Type B pancreatic cell (in vitro differentiated cells): ENCODE measurements at regions not wholly inside any gene's neighbourhood (a gene's known extent, or its start where the extent isn't known, plus 50 kb on each side); places are given as distances from the start of the nearest gene placed in this dataset.

Experiments used
- DNase-seq: peaks from one replicate; pipeline ENCODE4 v3.0.0; 2021; ENCODE audit warnings: mixed read lengths; ENCODE audit not compliant: unreplicated experiment; ENCODE audit errors: extremely low spot score
- H3K27ac Mint-ChIP-seq: 2 replicates; pipeline ENCODE4 v1.8.0; 2021; ENCODE audit warnings: mild to moderate bottlenecking, mixed read lengths
- H3K27me3 Mint-ChIP-seq: 2 replicates; pipeline ENCODE4 v1.8.0; 2021; ENCODE audit warnings: mixed read lengths
- H3K36me3 Mint-ChIP-seq: 2 replicates; pipeline ENCODE4 v1.8.0; 2021; ENCODE audit warnings: mixed read lengths
- H3K4me1 Mint-ChIP-seq: one replicate; pipeline ENCODE4 v1.8.0; 2021; ENCODE audit warnings: mixed read lengths; ENCODE audit not compliant: unreplicated experiment
- H3K4me3 Mint-ChIP-seq: 2 replicates; pipeline ENCODE4 v1.8.0; 2021; ENCODE audit warnings: mild to moderate bottlenecking, mixed read lengths
- H3K9me3 Mint-ChIP-seq: 2 replicates; pipeline ENCODE4 v1.8.0; 2021; ENCODE audit warnings: mixed read lengths
- TF ChIP-seq, protein P1 (sequence below): fragments of 200-600 bp; sonication (generic); conservative IDR thresholded peaks from 2 replicates; pipeline ENCODE4 v1.5.0; 2021; ENCODE audit warnings: antibody characterized with exemption, mild to moderate bottlenecking

DNA sequence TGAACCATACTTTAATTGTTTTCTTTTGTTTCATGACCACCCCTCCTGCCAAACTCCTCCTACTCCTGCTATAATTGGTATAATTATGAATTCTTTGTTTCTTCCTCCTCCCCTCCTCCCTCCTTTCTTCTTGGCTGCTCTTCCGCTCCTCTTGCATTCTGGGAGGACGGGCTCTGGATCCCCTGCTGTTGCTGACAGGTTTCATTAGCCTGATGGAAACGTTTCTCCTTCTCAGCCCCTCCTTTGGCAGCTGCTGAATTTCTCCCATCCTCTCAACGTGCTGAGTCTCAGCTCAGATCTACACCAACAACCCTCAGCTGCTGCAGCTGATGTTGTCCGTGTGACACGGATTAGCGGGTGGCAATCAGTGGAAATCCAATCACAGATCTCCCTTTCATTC is 97.1 kb upstream of the UBAC2 start:
- Mint-ChIP-seq H3K27ac (no peak overlapping the region), H3K36me3 (no peaks in the 10 kb centered on the region), H3K4me1 (peaks cover 7% of the 10 kb centered on the region), H3K9me3 (no peaks in the 10 kb centered on the region), H3K27me3 (no peaks in the 10 kb centered on the region), H3K4me3 (no peak overlapping the region)
- TF ChIP-seq, protein P1, sequence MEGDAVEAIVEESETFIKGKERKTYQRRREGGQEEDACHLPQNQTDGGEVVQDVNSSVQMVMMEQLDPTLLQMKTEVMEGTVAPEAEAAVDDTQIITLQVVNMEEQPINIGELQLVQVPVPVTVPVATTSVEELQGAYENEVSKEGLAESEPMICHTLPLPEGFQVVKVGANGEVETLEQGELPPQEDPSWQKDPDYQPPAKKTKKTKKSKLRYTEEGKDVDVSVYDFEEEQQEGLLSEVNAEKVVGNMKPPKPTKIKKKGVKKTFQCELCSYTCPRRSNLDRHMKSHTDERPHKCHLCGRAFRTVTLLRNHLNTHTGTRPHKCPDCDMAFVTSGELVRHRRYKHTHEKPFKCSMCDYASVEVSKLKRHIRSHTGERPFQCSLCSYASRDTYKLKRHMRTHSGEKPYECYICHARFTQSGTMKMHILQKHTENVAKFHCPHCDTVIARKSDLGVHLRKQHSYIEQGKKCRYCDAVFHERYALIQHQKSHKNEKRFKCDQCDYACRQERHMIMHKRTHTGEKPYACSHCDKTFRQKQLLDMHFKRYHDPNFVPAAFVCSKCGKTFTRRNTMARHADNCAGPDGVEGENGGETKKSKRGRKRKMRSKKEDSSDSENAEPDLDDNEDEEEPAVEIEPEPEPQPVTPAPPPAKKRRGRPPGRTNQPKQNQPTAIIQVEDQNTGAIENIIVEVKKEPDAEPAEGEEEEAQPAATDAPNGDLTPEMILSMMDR = no peak
- DNase-seq = no peak

DNA sequence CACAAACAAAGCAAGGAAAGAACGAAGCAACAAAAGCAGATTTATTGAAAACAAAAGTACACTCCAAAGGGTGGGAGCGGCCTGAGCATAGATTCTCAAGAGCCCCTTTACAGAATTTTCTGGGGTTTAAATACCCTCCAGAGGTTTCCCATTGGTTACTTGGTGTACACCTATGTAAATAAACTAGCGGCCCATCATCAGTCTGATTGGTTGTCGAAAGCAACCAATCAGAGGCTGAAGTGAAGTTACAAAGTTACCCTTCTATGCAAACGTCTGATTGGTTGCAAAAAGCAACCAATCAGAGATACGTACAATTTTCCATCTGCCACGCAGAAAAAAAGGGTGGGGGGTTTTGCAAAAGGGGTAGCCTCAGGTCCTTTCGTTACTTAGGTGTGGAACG is 96.3 kb upstream of the UBAC2 start:
- DNase-seq = no peak
- H3K4me1 Mint-ChIP-seq = peaks cover 7% of the 10 kb centered on the region
- no peaks in the 10 kb centered on the region for H3K36me3 Mint-ChIP-seq
- TF ChIP-seq, protein P1 = no peak
- H3K9me3 Mint-ChIP-seq = no peaks in the 10 kb centered on the region
- H3K4me3 Mint-ChIP-seq = no peak overlapping the region
- no peaks in the 10 kb centered on the region for H3K27me3 Mint-ChIP-seq
- H3K27ac Mint-ChIP-seq = no peak overlapping the region

DNA sequence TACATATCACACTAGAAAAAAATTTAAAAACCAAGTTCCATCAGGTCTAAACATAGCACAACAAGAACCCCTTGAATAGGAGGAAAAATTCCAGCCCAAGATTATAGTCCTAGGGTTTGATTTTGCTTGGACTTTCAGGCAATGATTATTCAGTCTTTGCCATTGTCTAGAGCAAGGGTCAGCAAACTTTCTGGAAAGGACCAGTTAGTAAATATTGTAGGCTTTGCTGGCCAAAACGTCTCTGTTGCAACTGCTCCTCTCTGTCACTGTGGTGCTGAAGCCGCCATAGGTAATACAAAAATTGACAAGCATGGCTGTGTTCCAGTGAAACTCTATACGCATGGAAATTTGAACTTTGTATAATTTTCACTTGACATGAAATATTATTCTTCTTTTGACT is 95.5 kb upstream of the UBAC2 start:
- Mint-ChIP-seq H3K36me3 (no peaks in the 10 kb centered on the region), H3K27ac (no peak overlapping the region), H3K27me3 (no peaks in the 10 kb centered on the region)

DNA sequence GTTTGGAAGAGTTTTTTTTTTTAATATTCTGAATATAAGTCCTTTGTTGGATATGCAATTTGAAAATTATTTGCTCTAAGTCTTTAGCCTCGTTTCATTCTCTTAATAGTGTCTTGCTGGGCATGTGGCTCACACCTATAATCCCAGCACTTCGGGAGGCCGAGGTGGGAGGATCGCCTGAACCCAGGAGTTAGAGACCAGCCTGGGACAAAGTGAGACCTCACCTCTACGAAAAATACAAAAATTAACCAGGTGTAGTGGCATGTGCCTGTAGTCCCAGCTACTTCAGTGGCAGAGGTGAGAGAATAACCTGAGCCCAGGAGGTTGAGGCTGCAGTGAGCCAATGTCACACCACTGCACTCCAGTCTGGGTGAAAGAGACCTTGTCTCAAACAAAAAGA is 87.3 kb upstream of the UBAC2 start:
- Mint-ChIP-seq H3K4me3 (no peak overlapping the region), H3K4me1 (no peaks in the 10 kb centered on the region), H3K36me3 (no peaks in the 10 kb centered on the region), H3K27ac (no peak overlapping the region), H3K9me3 (no peaks in the 10 kb centered on the region), H3K27me3 (no peaks in the 10 kb centered on the region)
- DNase-seq = no peak
- TF ChIP-seq, protein P1 = no peak

More for the DNA sequence above, 95.5 kb upstream of the UBAC2 start:
- Mint-ChIP-seq H3K9me3 (no peaks in the 10 kb centered on the region), H3K4me3 (no peak overlapping the region), H3K4me1 (peaks cover 7% of the 10 kb centered on the region)
- no peak for DNase-seq
- TF ChIP-seq, protein P1 = no peak

DNA sequence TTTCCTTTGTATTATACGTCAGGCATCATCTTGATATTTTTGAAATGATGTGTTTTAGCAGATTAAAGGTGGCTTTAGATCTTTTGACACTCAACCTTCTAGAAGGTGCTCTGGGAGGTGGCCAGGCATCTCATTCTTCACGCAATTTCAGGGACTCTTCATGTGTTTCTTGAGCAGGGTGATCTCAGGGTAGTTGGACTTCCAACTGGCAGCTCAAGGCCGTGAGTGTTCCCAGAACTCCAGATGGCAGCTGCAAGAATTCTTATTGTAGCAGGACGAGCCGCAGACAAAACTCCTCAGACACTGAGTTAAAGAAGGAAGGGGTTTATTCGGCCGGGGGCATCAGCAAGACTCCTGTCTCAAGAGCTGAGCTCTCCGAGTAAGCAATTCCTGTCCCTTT is 82.5 kb upstream of the UBAC2 start:
- no peaks in the 10 kb centered on the region for H3K36me3 Mint-ChIP-seq
- H3K9me3 Mint-ChIP-seq = no peaks in the 10 kb centered on the region
- no peaks in the 10 kb centered on the region for H3K4me1 Mint-ChIP-seq
- DNase-seq = no peak
- no peaks in the 10 kb centered on the region for H3K27me3 Mint-ChIP-seq
- no peak overlapping the region for H3K27ac Mint-ChIP-seq
- no peak overlapping the region for H3K4me3 Mint-ChIP-seq
- TF ChIP-seq, protein P1 = no peak

DNA sequence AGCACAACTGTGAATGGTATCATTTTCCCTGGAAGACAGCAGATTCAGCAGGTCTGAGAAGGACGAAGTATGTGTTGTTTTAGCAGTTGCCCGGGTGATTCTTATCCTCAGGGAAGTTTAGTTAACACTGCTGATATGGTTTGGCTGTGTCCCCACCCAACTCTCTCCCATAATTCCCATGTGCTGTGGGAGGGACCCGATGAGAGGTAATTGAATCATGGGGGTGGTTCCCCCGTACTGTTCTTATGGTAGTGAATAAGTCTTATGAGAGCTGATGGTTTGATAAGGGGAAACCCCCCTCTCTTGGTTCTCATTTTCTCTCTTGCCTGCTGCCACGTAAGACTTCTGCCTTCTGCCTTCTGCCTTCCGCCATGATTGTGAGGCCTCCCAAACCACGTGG is 81.0 kb upstream of the UBAC2 start:
- TF ChIP-seq, protein P1 = no peak
- Mint-ChIP-seq H3K4me3 (no peak overlapping the region), H3K9me3 (no peaks in the 10 kb centered on the region), H3K4me1 (no peaks in the 10 kb centered on the region), H3K27me3 (no peaks in the 10 kb centered on the region), H3K36me3 (no peaks in the 10 kb centered on the region), H3K27ac (no peak overlapping the region)
- no peak for DNase-seq
